ENCODE measurements at regions not wholly inside any gene's neighbourhood (a gene's known extent, or its start where the extent isn't known, plus 50 kb on each side); places are given as distances from the start of the nearest gene placed in this dataset.

GRCh38 chr1:221946768-221947167, 204.9 kb upstream of the DUSP10 start:
- no peak overlapping the region for H3K4me3 ChIP-seq (ENCODE audit: control insufficient read depth, low read depth, low read length)
- DNase-seq (ENCODE audit: low read depth), result no peak
- TF ChIP-seq CTCF (IDR thresholded peaks at IDR 0.05; ENCODE audit: control insufficient read depth, insufficient read depth, low read depth, low read length, missing control alignments), result no peak

GRCh38 chr1:221945669-221946068, 203.8 kb upstream of the DUSP10 start:
- DNase-seq (ENCODE audit: low read depth), result no peak
- H3K4me3 ChIP-seq (ENCODE audit: control insufficient read depth, low read depth, low read length), result no peak overlapping the region
- TF ChIP-seq CTCF (IDR thresholded peaks at IDR 0.05; ENCODE audit: control insufficient read depth, insufficient read depth, low read depth, low read length, missing control alignments), result no peak

GRCh38 chr1:221944247-221944870, 202.5 kb upstream of the DUSP10 start:
- TF ChIP-seq CTCF (IDR thresholded peaks at IDR 0.05; ENCODE audit: control insufficient read depth, insufficient read depth, low read depth, low read length, missing control alignments), result no peak
- no peak for DNase-seq (ENCODE audit: low read depth)
- H3K4me3 ChIP-seq (ENCODE audit: control insufficient read depth, low read depth, low read length), result no peak overlapping the region

- no peak overlapping the region for H3K4me3 ChIP-seq (ENCODE audit: control insufficient read depth, low read depth, low read length)
- TF ChIP-seq CTCF (IDR thresholded peaks at IDR 0.05; ENCODE audit: control insufficient read depth, insufficient read depth, low read depth, low read length, missing control alignments), result no peak
- DNase-seq (ENCODE audit: low read depth), result no peak
Measured at GRCh38 chr1:221940631-221941030, 198.7 kb upstream of the DUSP10 start.

- DNase-seq (ENCODE audit: low read depth), result no peak
- TF ChIP-seq CTCF (IDR thresholded peaks at IDR 0.05; ENCODE audit: control insufficient read depth, insufficient read depth, low read depth, low read length, missing control alignments), result no peak
- no peak overlapping the region for H3K4me3 ChIP-seq (ENCODE audit: control insufficient read depth, low read depth, low read length)
Measured at GRCh38 chr1:221939607-221940006, 197.7 kb upstream of the DUSP10 start.

GRCh38 chr1:221937155-221937953, 195.5 kb upstream of the DUSP10 start:
- H3K4me3 ChIP-seq (ENCODE audit: control insufficient read depth, low read depth, low read length), result no peak overlapping the region

More at GRCh38 chr1:221937155-221937953, 195.5 kb upstream of the DUSP10 start:
- DNase-seq (ENCODE audit: low read depth), result no peak
- no peak for TF ChIP-seq CTCF (IDR thresholded peaks at IDR 0.05; ENCODE audit: control insufficient read depth, insufficient read depth, low read depth, low read length, missing control alignments)

Data from AG09309 (cell line).